MM.1S (cell line): ENCODE measurements at regions not wholly inside any gene's neighbourhood (a gene's known extent, or its start where the extent isn't known, plus 50 kb on each side); places are given as distances from the start of the nearest gene placed in this dataset.
"Not testable (repeated sequence)": the region's sequence is repeated elsewhere in the genome, so short reads cannot be mapped to it uniquely, and the experiment has no call there.

Experiments
- DNase-seq: peaks from one replicate; pipeline ENCODE4 v3.0.0-alpha.2; 2015
- H2AFZ ChIP-seq: fragments of 300-600 bp; sonication (generic); 2 replicates; pipeline ENCODE4 v1.6.0; 2016; ENCODE audit warnings: antibody characterized with exemption, low read length
- H3F3A ChIP-seq: fragments of 300-600 bp; sonication (generic); 2 replicates; pipeline ENCODE4 v1.6.1; 2016; ENCODE audit warnings: mild to moderate bottlenecking, antibody characterized with exemption, low read length, moderate library complexity, mixed read lengths; ENCODE audit not compliant: insufficient read depth
- H3K27ac ChIP-seq: fragments of 300-600 bp; sonication (generic); 2 replicates; pipeline ENCODE4 v1.5.1; 2016; ENCODE audit warnings: mild to moderate bottlenecking, low read length
- H3K27me3 ChIP-seq: fragments of 300-600 bp; sonication (generic); replicated peaks from 2 replicates; pipeline ENCODE4 v1.6.0; 2016; ENCODE audit warnings: low read length; ENCODE audit not compliant: insufficient read depth
- H3K36me3 ChIP-seq: fragments of 300-600 bp; sonication (generic); replicated peaks from 2 replicates; pipeline ENCODE4 v1.6.1; 2016; ENCODE audit warnings: mild to moderate bottlenecking, low read length, mixed read lengths; ENCODE audit not compliant: insufficient read depth
- H3K4me1 ChIP-seq: fragments of 300-600 bp; sonication (generic); 2 replicates; pipeline ENCODE4 v1.6.1; 2016; ENCODE audit warnings: low read length, mixed read lengths
- H3K4me2 ChIP-seq: fragments of 300-600 bp; sonication (generic); 2 replicates; pipeline ENCODE4 v1.6.0; 2016; ENCODE audit warnings: low read depth, low read length
- H3K4me3 ChIP-seq: fragments of 300-600 bp; sonication (generic); 2 replicates; pipeline ENCODE4 v1.5.1; 2016; ENCODE audit warnings: low read length, mixed read lengths
- H3K79me2 ChIP-seq: fragments of 300-600 bp; sonication (generic); 2 replicates; pipeline ENCODE4 v1.6.1; 2016; ENCODE audit warnings: mixed run types, low read length, mixed read lengths
- H3K9ac ChIP-seq: fragments of 300-600 bp; sonication (generic); 2 replicates; pipeline ENCODE4 v1.6.1; 2016; ENCODE audit warnings: low read length, mixed read lengths
- H3K9me2 ChIP-seq: fragments of 300-600 bp; sonication (generic); replicated peaks from 2 replicates; pipeline ENCODE4 v1.6.1; 2016; ENCODE audit warnings: mild to moderate bottlenecking, low read length, mixed read lengths; ENCODE audit not compliant: insufficient read depth
- H3K9me3 ChIP-seq: fragments of 300-600 bp; sonication (generic); replicated peaks from 2 replicates; pipeline ENCODE4 v1.6.1; 2016; ENCODE audit warnings: mild to moderate bottlenecking, low read length, mixed read lengths; ENCODE audit not compliant: insufficient read depth
- H4K20me1 ChIP-seq: fragments of 300-600 bp; sonication (generic); 2 replicates; pipeline ENCODE4 v1.6.1; 2016; ENCODE audit warnings: mild to moderate bottlenecking, low read length, moderate library complexity, mixed read lengths; ENCODE audit not compliant: insufficient read depth
- CTCF ChIP-seq: fragments of 300-600 bp; sonication (generic); IDR thresholded peaks from 2 replicates; pipeline ENCODE4 v1.5.1; 2016; ENCODE audit warnings: antibody characterized with exemption, low read length, mixed read lengths
- EZH2 ChIP-seq: fragments of 300-600 bp; sonication (generic); optimal IDR thresholded peaks from 2 replicates; pipeline ENCODE3; 2017; ENCODE audit warnings: low read depth, mild to moderate bottlenecking, antibody characterized with exemption, low read length, mixed read lengths
- EZH2phosphoT487 ChIP-seq: fragments of 300-600 bp; sonication (generic); IDR thresholded peaks from 2 replicates; pipeline ENCODE4 v1.6.1; 2018; ENCODE audit warnings: antibody characterized with exemption, low read length

GRCh38 chr12:128033473-128033872, 233.5 kb upstream of the TMEM132C start:
- Histone ChIP-seq H3K27ac (no peak overlapping the region), H4K20me1 (no peaks in the 10 kb centered on the region), H3K4me3 (no peak overlapping the region), H3K36me3 (no peaks in the 10 kb centered on the region), H3K4me1 (no peaks in the 10 kb centered on the region), H3K4me2 (no peak overlapping the region), H3K9ac (no peak overlapping the region), H3K9me3 (no peaks in the 10 kb centered on the region), H3K9me2 (no peaks in the 10 kb centered on the region), H2AFZ (no peak overlapping the region), H3F3A (no peaks in the 10 kb centered on the region), H3K27me3 (no peaks in the 10 kb centered on the region), H3K79me2 (no peaks in the 10 kb centered on the region)
- TF ChIP-seq EZH2phosphoT487 = no peak
- no peak for TF ChIP-seq CTCF
- no peak for TF ChIP-seq EZH2
- DNase-seq = no peak

GRCh38 chr12:128040971-128041370, 226.0 kb upstream of the TMEM132C start:
- no peak overlapping the region for H3K4me3 ChIP-seq
- DNase-seq = no peak
- no peak overlapping the region for H3K27ac ChIP-seq
- no peak overlapping the region for H3K4me2 ChIP-seq
- H4K20me1 ChIP-seq = no peaks in the 10 kb centered on the region
- H3F3A ChIP-seq = no peaks in the 10 kb centered on the region
- H3K4me1 ChIP-seq = no peaks in the 10 kb centered on the region
- no peaks in the 10 kb centered on the region for H3K27me3 ChIP-seq
- TF ChIP-seq EZH2phosphoT487 = no peak
- TF ChIP-seq EZH2 = no peak
- TF ChIP-seq CTCF = no peak
- H3K36me3 ChIP-seq = no peaks in the 10 kb centered on the region
- no peak overlapping the region for H3K9ac ChIP-seq
- no peaks in the 10 kb centered on the region for H3K9me3 ChIP-seq
- H2AFZ ChIP-seq = no peak overlapping the region
- H3K9me2 ChIP-seq = no peaks in the 10 kb centered on the region
- H3K79me2 ChIP-seq = no peaks in the 10 kb centered on the region

- not testable (repeated sequence) for H3K9me2 ChIP-seq, H3K4me2 ChIP-seq, H3K36me3 ChIP-seq, H3K79me2 ChIP-seq, H3K27ac ChIP-seq, H3K4me1 ChIP-seq, H4K20me1 ChIP-seq, H3K4me3 ChIP-seq, H3K9ac ChIP-seq, H3K27me3 ChIP-seq, DNase-seq, H3K9me3 ChIP-seq, H2AFZ ChIP-seq, H3F3A ChIP-seq
Measured at GRCh38 chr12:128042283-128042682, 224.7 kb upstream of the TMEM132C start.

GRCh38 chr12:128042825-128043224, 224.1 kb upstream of the TMEM132C start:
- no peak overlapping the region for H3K9ac ChIP-seq
- H3K9me3 ChIP-seq = no peaks in the 10 kb centered on the region
- no peaks in the 10 kb centered on the region for H4K20me1 ChIP-seq
- H3F3A ChIP-seq = no peaks in the 10 kb centered on the region
- no peak overlapping the region for H2AFZ ChIP-seq
- H3K79me2 ChIP-seq = no peaks in the 10 kb centered on the region
- no peak for TF ChIP-seq EZH2phosphoT487
- no peak for TF ChIP-seq CTCF
- no peak for TF ChIP-seq EZH2
- H3K27me3 ChIP-seq = no peaks in the 10 kb centered on the region
- DNase-seq = no peak
- H3K36me3 ChIP-seq = no peaks in the 10 kb centered on the region
- H3K4me1 ChIP-seq = no peaks in the 10 kb centered on the region
- no peak overlapping the region for H3K4me3 ChIP-seq
- H3K4me2 ChIP-seq = no peak overlapping the region
- no peak overlapping the region for H3K27ac ChIP-seq
- no peaks in the 10 kb centered on the region for H3K9me2 ChIP-seq
